22Rv1 (cell line): ENCODE measurements at regions not wholly inside any gene's neighbourhood (a gene's known extent, or its start where the extent isn't known, plus 50 kb on each side); places are given as distances from the start of the nearest gene placed in this dataset.

ENCODE experiments used
- CTCF ChIP-seq: fragments of 450-650 bp; IDR thresholded peaks from 2 replicates; pipeline ENCODE4 v1.5.1; 2017; ENCODE audit warnings: mild to moderate bottlenecking
- ZFX ChIP-seq: fragments of 450-650 bp; IDR thresholded peaks from 2 replicates; pipeline ENCODE4 v1.6.1; 2017; ENCODE audit warnings: antibody characterized with exemption, borderline replicate concordance

GRCh38 chr13:110018009-110018408 lies 231.6 kb upstream of the IRS2 start:
- no peak for TF ChIP-seq CTCF
- TF ChIP-seq ZFX = no peak
